ENCODE measurements at regions not wholly inside any gene's neighbourhood (a gene's known extent, or its start where the extent isn't known, plus 50 kb on each side); places are given as distances from the start of the nearest gene placed in this dataset.
"Not testable (repeated sequence)": the region's sequence is repeated elsewhere in the genome, so short reads cannot be mapped to it uniquely, and the experiment has no call there.

GRCh38 chr16:85227084-85227945 is 115.0 kb upstream of the CIBAR2 start:
- Histone ChIP-seq H3K4me1 (peaks cover 18% of the 10 kb centered on the region), H3K9me3 (no peaks in the 10 kb centered on the region), H3K4me3 (no peak overlapping the region), H3K27ac (no peak overlapping the region), H3K27me3 (no peaks in the 10 kb centered on the region), H3K36me3 (no peaks in the 10 kb centered on the region)
- TF ChIP-seq EP300 (IDR thresholded peaks at IDR 0.05) = no peak
- no peak for TF ChIP-seq POLR2AphosphoS5 (IDR thresholded peaks at IDR 0.05)
- TF ChIP-seq POLR2A (IDR thresholded peaks at IDR 0.05) = no peak
- no peak for TF ChIP-seq CTCF (IDR thresholded peaks at IDR 0.05)
- 81% methylated on average over 16 of the region's 16 CpGs for WGBS
- DNase-seq (ENCODE audit: low spot score in 2 of 2) = no peak

DNA sequence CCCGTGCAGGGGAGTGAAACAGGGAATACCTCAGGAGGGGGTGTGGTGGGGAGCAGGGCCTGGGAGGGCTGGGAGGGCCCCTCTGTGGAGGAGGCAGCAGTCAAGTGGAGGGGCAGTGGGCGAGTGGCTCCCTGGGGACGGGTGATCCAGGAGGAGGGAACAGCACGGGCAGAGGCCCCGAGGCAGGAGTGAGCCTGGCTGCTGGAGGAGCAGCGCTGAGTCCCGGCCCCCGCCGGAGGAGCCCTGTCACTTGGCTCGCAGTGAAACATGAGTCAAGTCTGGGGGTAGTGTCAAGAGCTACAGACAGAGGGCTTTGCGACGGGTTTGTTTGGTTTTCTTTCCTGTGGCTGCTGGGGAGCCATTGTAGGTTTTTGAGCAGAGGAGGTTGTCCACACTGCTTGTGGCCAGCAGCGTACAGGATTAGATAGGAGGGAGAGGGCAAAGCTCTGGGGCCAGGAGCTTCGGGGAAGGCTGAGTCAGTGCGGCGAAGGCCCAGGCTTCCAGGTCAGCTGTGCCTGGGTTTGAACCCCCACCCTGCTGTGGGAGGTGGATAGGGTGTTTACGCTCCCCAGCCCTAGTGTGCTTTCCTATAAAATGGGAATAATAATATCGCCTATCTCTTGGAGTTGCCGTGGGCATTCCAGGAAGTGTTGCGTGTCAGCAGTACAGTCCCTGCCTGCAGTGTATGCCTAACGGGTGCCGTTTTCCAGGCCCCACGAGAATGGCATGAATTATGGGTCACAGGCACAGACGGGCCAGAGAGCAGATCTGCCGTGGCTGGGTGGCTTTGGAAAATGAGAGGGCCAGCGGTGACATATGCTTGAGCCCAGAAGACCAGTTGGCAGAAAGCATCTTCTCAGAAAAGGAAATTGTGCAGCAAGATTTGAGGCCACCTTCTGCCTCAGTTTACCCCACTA is 115.9 kb upstream of the CIBAR2 start:
- no peak overlapping the region for H3K27ac ChIP-seq
- no peaks in the 10 kb centered on the region for H3K36me3 ChIP-seq
- no peak overlapping the region for H3K4me3 ChIP-seq
- no peak for TF ChIP-seq EP300 (IDR thresholded peaks at IDR 0.05)
- TF ChIP-seq CTCF (IDR thresholded peaks at IDR 0.05) = no peak
- TF ChIP-seq POLR2AphosphoS5 (IDR thresholded peaks at IDR 0.05) = no peak
- TF ChIP-seq POLR2A (IDR thresholded peaks at IDR 0.05) = no peak
- no peak for DNase-seq (ENCODE audit: low spot score in 2 of 2)
- 63% methylated on average over 26 of the region's 26 CpGs for WGBS
- H3K4me1 ChIP-seq = peaks cover 26% of the 10 kb centered on the region
- H3K27me3 ChIP-seq = no peaks in the 10 kb centered on the region
- no peaks in the 10 kb centered on the region for H3K9me3 ChIP-seq

DNA sequence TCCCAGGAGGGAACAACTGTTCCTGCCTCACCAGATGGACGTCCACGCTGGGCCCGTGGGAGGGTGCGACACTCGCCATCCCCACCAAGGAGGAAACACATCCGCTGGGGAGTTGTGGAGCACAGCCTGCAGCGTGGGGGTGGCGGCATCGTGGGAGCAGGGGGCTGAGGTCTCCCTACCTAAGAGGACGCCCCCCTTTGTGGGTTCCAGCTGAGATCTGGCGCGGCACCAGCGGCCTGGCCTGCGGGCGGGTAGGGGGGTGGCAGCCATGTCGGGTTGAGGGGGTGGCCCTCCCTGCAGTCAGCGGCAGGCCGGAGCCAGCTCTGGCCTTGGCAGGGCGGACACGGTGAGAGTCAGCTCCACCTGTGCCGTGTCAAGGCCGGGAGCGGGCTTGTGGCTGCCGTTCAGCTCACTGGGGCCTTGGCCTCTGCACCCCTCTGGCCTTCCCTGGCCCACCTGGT is 116.7 kb upstream of the CIBAR2 start:
- Histone ChIP-seq H3K4me3 (no peak overlapping the region), H3K9me3 (no peaks in the 10 kb centered on the region), H3K4me1 (peaks cover 34% of the 10 kb centered on the region), H3K27ac (no peak overlapping the region), H3K36me3 (no peaks in the 10 kb centered on the region), H3K27me3 (no peaks in the 10 kb centered on the region)
- TF ChIP-seq EP300 (IDR thresholded peaks at IDR 0.05) (no peak), POLR2AphosphoS5 (IDR thresholded peaks at IDR 0.05) (no peak)
- DNase-seq (ENCODE audit: low spot score in 2 of 2) = no peak
- WGBS = 84% methylated on average over 10 of the region's 24 CpGs

- no peak overlapping the region for H3K27ac ChIP-seq
- H3K4me1 ChIP-seq = peaks cover 44% of the 10 kb centered on the region
- WGBS = 79% methylated on average over 8 of the region's 8 CpGs
These were observed 117.7 kb upstream of the CIBAR2 start for GRCh38 chr16:85229869-85230462.

GRCh38 chr16:85230764-85231383 is 118.6 kb upstream of the CIBAR2 start:
- peaks cover 53% of the 10 kb centered on the region for H3K4me1 ChIP-seq
- not testable (repeated sequence) for H3K36me3 ChIP-seq; H3K4me3 ChIP-seq; H3K27ac ChIP-seq; H3K9me3 ChIP-seq; DNase-seq (ENCODE audit: low spot score in 2 of 2)
- 96% methylated on average over 6 of the region's 6 CpGs for WGBS
- H3K27me3 ChIP-seq = peaks cover 14% of the 10 kb centered on the region

More at GRCh38 chr16:85229869-85230462, 117.7 kb upstream of the CIBAR2 start:
- Histone ChIP-seq H3K36me3 (no peaks in the 10 kb centered on the region), H3K9me3 (no peaks in the 10 kb centered on the region), H3K27me3 (peaks cover 5% of the 10 kb centered on the region), H3K4me3 (no peak overlapping the region)
- no peak for DNase-seq (ENCODE audit: low spot score in 2 of 2)
- TF ChIP-seq POLR2A (IDR thresholded peaks at IDR 0.05) = no peak
- no peak for TF ChIP-seq EP300 (IDR thresholded peaks at IDR 0.05)
- no peak for TF ChIP-seq CTCF (IDR thresholded peaks at IDR 0.05)
- TF ChIP-seq POLR2AphosphoS5 (IDR thresholded peaks at IDR 0.05) = no peak
